ENCODE measurements at regions not wholly inside any gene's neighbourhood (a gene's known extent, or its start where the extent isn't known, plus 50 kb on each side); places are given as distances from the start of the nearest gene placed in this dataset.
"Not testable (repeated sequence)": the region's sequence is repeated elsewhere in the genome, so short reads cannot be mapped to it uniquely, and the experiment has no call there.

GRCh38 chr2:35580956-35581355 is 774.6 kb upstream of the CRIM1 start:
- no peak for TF ChIP-seq CTCF (IDR thresholded peaks at IDR 0.05; ENCODE audit: insufficient read depth, low read length, poor library complexity, severe bottlenecking)
- no peak for DNase-seq (ENCODE audit: extremely low read depth, insufficient read length)
- H3K36me3 ChIP-seq (ENCODE audit: control insufficient read depth, insufficient read depth, low read length): no peaks in the 10 kb centered on the region
- no peaks in the 10 kb centered on the region for H3K27me3 ChIP-seq (replicated peaks; ENCODE audit: control insufficient read depth, insufficient read depth, low read length)
- H3K4me3 ChIP-seq (replicated peaks; ENCODE audit: low read depth, low read length): no peak overlapping the region

GRCh38 chr2:35568574-35568973 is 787.0 kb upstream of the CRIM1 start:
- not testable (repeated sequence) for DNase-seq (ENCODE audit: extremely low read depth, insufficient read length); H3K36me3 ChIP-seq (ENCODE audit: control insufficient read depth, insufficient read depth, low read length); H3K27me3 ChIP-seq (replicated peaks; ENCODE audit: control insufficient read depth, insufficient read depth, low read length); H3K4me3 ChIP-seq (replicated peaks; ENCODE audit: low read depth, low read length)

- no peak for DNase-seq (ENCODE audit: extremely low read depth, insufficient read length)
- no peak overlapping the region for H3K4me3 ChIP-seq (replicated peaks; ENCODE audit: low read depth, low read length)
- H3K27me3 ChIP-seq (replicated peaks; ENCODE audit: control insufficient read depth, insufficient read depth, low read length): no peaks in the 10 kb centered on the region
- no peak for TF ChIP-seq CTCF (IDR thresholded peaks at IDR 0.05; ENCODE audit: insufficient read depth, low read length, poor library complexity, severe bottlenecking)
- H3K36me3 ChIP-seq (ENCODE audit: control insufficient read depth, insufficient read depth, low read length): no peaks in the 10 kb centered on the region
Observed at GRCh38 chr2:35562488-35562887, 793.1 kb upstream of the CRIM1 start.

- DNase-seq (ENCODE audit: extremely low read depth, insufficient read length): no peak
- Histone ChIP-seq H3K36me3 (ENCODE audit: control insufficient read depth, insufficient read depth, low read length) (no peaks in the 10 kb centered on the region), H3K27me3 (replicated peaks; ENCODE audit: control insufficient read depth, insufficient read depth, low read length) (no peaks in the 10 kb centered on the region), H3K4me3 (replicated peaks; ENCODE audit: low read depth, low read length) (no peak overlapping the region)
- TF ChIP-seq CTCF (IDR thresholded peaks at IDR 0.05; ENCODE audit: insufficient read depth, low read length, poor library complexity, severe bottlenecking): no peak
Observed at GRCh38 chr2:35548171-35548570, 807.4 kb upstream of the CRIM1 start.

GRCh38 chr2:35545301-35545700 is 810.3 kb upstream of the CRIM1 start:
- Histone ChIP-seq H3K27me3 (replicated peaks; ENCODE audit: control insufficient read depth, insufficient read depth, low read length) (no peaks in the 10 kb centered on the region), H3K4me3 (replicated peaks; ENCODE audit: low read depth, low read length) (no peak overlapping the region), H3K36me3 (ENCODE audit: control insufficient read depth, insufficient read depth, low read length) (no peaks in the 10 kb centered on the region)
- no peak for DNase-seq (ENCODE audit: extremely low read depth, insufficient read length)
- TF ChIP-seq CTCF (IDR thresholded peaks at IDR 0.05; ENCODE audit: insufficient read depth, low read length, poor library complexity, severe bottlenecking): no peak

- H3K4me3 ChIP-seq (replicated peaks; ENCODE audit: low read depth, low read length): no peak overlapping the region
- no peak for TF ChIP-seq CTCF (IDR thresholded peaks at IDR 0.05; ENCODE audit: insufficient read depth, low read length, poor library complexity, severe bottlenecking)
- H3K36me3 ChIP-seq (ENCODE audit: control insufficient read depth, insufficient read depth, low read length): no peaks in the 10 kb centered on the region
- H3K27me3 ChIP-seq (replicated peaks; ENCODE audit: control insufficient read depth, insufficient read depth, low read length): no peaks in the 10 kb centered on the region
- no peak for DNase-seq (ENCODE audit: extremely low read depth, insufficient read length)
Observed at GRCh38 chr2:35538796-35539195, 816.8 kb upstream of the CRIM1 start.

Data from GM06990 (cell line).